HepG2 (cell line): ENCODE measurements at regions not wholly inside any gene's neighbourhood (a gene's known extent, or its start where the extent isn't known, plus 50 kb on each side); places are given as distances from the start of the nearest gene placed in this dataset.

Experiments used
- ATAC-seq: fragments of 200-7000 bp; cut with Tn5 transposase; 3 replicates; pipeline ENCODE4 v1.9.1; 2020; ENCODE audit warnings: mild to moderate bottlenecking, moderate library complexity
- BruUV-seq: library from RNA; stranded (reverse); fragments of 400-500 nt; replicated peaks from 2 replicates; lab custom pipeline; 2021; lab: Mats Ljungman, UMichigan
- CTCF ChIA-PET: fragments of 300-600 bp; formaldehyde crosslinking; extraction: SDS; loops from one replicate; lab custom pipeline; 2021; ENCODE audit warnings: low total read pairs, inconsistent platforms, low intra/inter-chr PET ratio; lab: Yijun Ruan, JAX
- POLR2A ChIA-PET: fragments of 350-600 bp; sonication (Branson Sonifier 250); formaldehyde crosslinking; loops from one replicate; lab custom pipeline; 2020; ENCODE audit warnings: antibody characterized with exemption, inconsistent platforms; lab: Yijun Ruan, JAX
- DNase-seq: peaks from one replicate; pipeline ENCODE4 v3.0.0-alpha.2; 2015; ENCODE audit warnings: low spot score
- FAIRE-seq: peaks from 3 replicates; lab custom pipeline; 2011; peaks lifted over from hg19 to GRCh38; lab: Jason Lieb, UNC
- H2AFZ ChIP-seq: one replicate; pipeline ENCODE4 v1.6.1; 2011; ENCODE audit warnings: low read length, inconsistent platforms
- H3K27ac ChIP-seq: fragments of 300-600 bp; 3 replicates; pipeline ENCODE4 v1.8.0; 2011; ENCODE audit warnings: mixed run types, mild to moderate bottlenecking, mixed read lengths, low read length, inconsistent platforms; ENCODE audit not compliant: insufficient read depth; ENCODE audit errors: extremely low read length
- H3K27me3 ChIP-seq, 2 experiments: fragments of 200-600 bp in 1 of 2; 2 replicates in 1 of 2; 3 replicates in 1 of 2; pipeline versions ENCODE4 v1.6.0 to v1.8.0; 2011; ENCODE audit warnings: low read length in 2 of 2, mild to moderate bottlenecking in 2 of 2, moderate library complexity in 2 of 2, inconsistent platforms in 1 of 2; ENCODE audit not compliant: insufficient read depth in 2 of 2, control insufficient read depth in 1 of 2
- H3K36me3 ChIP-seq, 2 experiments: fragments of 200-600 bp in 1 of 2; replicated peaks in 1 of 2; 2 replicates in 1 of 2; 3 replicates in 1 of 2; pipeline versions ENCODE4 v1.5.1 to v1.8.0; 2011; ENCODE audit warnings: low read length in 2 of 2, inconsistent platforms in 1 of 2; ENCODE audit not compliant: insufficient read depth in 2 of 2, control insufficient read depth in 1 of 2
- H3K4me1 ChIP-seq: 2 replicates; pipeline ENCODE4 v1.5.1; 2012; ENCODE audit warnings: low read length, inconsistent platforms; ENCODE audit not compliant: insufficient read depth
- H3K4me2 ChIP-seq: 2 replicates; pipeline ENCODE4 v1.6.0; 2011; ENCODE audit warnings: low read depth, low read length, inconsistent platforms
- H3K4me3 ChIP-seq, 3 experiments: fragments of 200-600 bp in 1 of 3; sonication (generic), shearing (Covaris generic) in 1 of 3; replicated peaks in 1 of 3; 2 replicates each; pipeline ENCODE4 v1.5.1; 2011 to 2016; ENCODE audit warnings: low read length in 3 of 3, inconsistent platforms in 2 of 3, low read depth in 2 of 3, mild to moderate bottlenecking in 2 of 3, control low read depth in 1 of 3, mixed read lengths in 1 of 3; ENCODE audit not compliant: insufficient read depth in 1 of 3
- H3K79me2 ChIP-seq: one replicate; pipeline ENCODE4 v1.6.1; 2011; ENCODE audit warnings: low read length, inconsistent platforms; ENCODE audit not compliant: insufficient read depth
- H3K9ac ChIP-seq: 2 replicates; pipeline ENCODE4 v1.6.0; 2011; ENCODE audit warnings: mild to moderate bottlenecking, low read depth, low read length, inconsistent platforms; ENCODE audit not compliant: insufficient read depth
- H3K9me3 ChIP-seq: 2 replicates; pipeline ENCODE4 v1.5.1; 2012; ENCODE audit warnings: mild to moderate bottlenecking, low read length
- H4K20me1 ChIP-seq: 2 replicates; pipeline ENCODE4 v1.6.0; 2011; ENCODE audit warnings: inconsistent platforms, mild to moderate bottlenecking, low read length, moderate library complexity; ENCODE audit not compliant: insufficient read depth
- CBX1 ChIP-seq: IDR thresholded peaks from one replicate; pipeline ENCODE4 v1.6.1; 2016; ENCODE audit warnings: antibody characterized with exemption, low read depth
- HIVEP1 ChIP-seq: sonication (generic); formaldehyde crosslinking; IDR thresholded peaks from 2 replicates; pipeline ENCODE4 v1.4.0; 2020; ENCODE audit warnings: mild to moderate bottlenecking, missing genetic modification reagents
- KMT2A ChIP-seq: sonication (generic); formaldehyde crosslinking; IDR thresholded peaks from 2 replicates; pipeline ENCODE4 v1.4.0; 2020; ENCODE audit warnings: missing genetic modification reagents
- NFE2L2 ChIP-seq: fragments of 150-350 bp; IDR thresholded peaks from 2 replicates; pipeline ENCODE4 v1.6.1; 2014; ENCODE audit warnings: low read length
- RBM22 ChIP-seq: fragments of 200-400 bp; formaldehyde crosslinking; optimal IDR thresholded peaks from 2 replicates; pipeline ENCODE3; 2017; ENCODE audit warnings: mild to moderate bottlenecking, low read length, moderate library complexity
- RERE ChIP-seq: IDR thresholded peaks from 2 replicates; pipeline ENCODE4 v1.6.1; 2016; ENCODE audit warnings: low read depth, missing genetic modification reagents, missing compliant biosample characterization
- SMAD3 ChIP-seq: sonication (generic); formaldehyde crosslinking; IDR thresholded peaks from 2 replicates; pipeline ENCODE4 v1.4.0; 2020; ENCODE audit warnings: missing genetic modification reagents
- SMYD3 ChIP-seq: sonication (generic); formaldehyde crosslinking; IDR thresholded peaks from 2 replicates; pipeline ENCODE4 v1.8.1; 2023; ENCODE audit warnings: mild to moderate bottlenecking, missing genetic modification reagents
- SP4 ChIP-seq: sonication (generic); formaldehyde crosslinking; IDR thresholded peaks from 2 replicates; pipeline ENCODE4 v1.8.1; 2023; ENCODE audit warnings: mild to moderate bottlenecking, missing genetic modification reagents
- WIZ ChIP-seq: sonication (generic); formaldehyde crosslinking; IDR thresholded peaks from 2 replicates; pipeline ENCODE4 v1.5.1; 2020; ENCODE audit warnings: mild to moderate bottlenecking, missing genetic modification reagents
- ZIK1 ChIP-seq: sonication (generic); formaldehyde crosslinking; IDR thresholded peaks from 2 replicates; pipeline ENCODE4 v1.5.0; 2020; ENCODE audit warnings: mild to moderate bottlenecking, low read depth, missing genetic modification reagents, borderline replicate concordance
- ZNF24 ChIP-seq: fragments of 450-650 bp; IDR thresholded peaks from 2 replicates; pipeline ENCODE4 v1.6.1; 2017; ENCODE audit warnings: antibody characterized with exemption, mild to moderate bottlenecking
- ZNF333 ChIP-seq: sonication (generic); formaldehyde crosslinking; IDR thresholded peaks from 2 replicates; pipeline ENCODE4 v1.4.0; 2020; ENCODE audit warnings: mild to moderate bottlenecking, missing genetic modification reagents, borderline replicate concordance
- ZNF468 ChIP-seq: sonication (generic); formaldehyde crosslinking; IDR thresholded peaks from 2 replicates; pipeline ENCODE4 v1.8.0; 2022; ENCODE audit warnings: mild to moderate bottlenecking, moderate library complexity, missing genetic modification reagents
- ZSCAN20 ChIP-seq: sonication (generic); formaldehyde crosslinking; IDR thresholded peaks from 2 replicates; pipeline ENCODE4 v1.4.0; 2020; ENCODE audit warnings: missing genetic modification reagents, mild to moderate bottlenecking, borderline replicate concordance
- WGBS: methylation state at CpG from one replicate; pipeline ENCODE4 v1.1.6; 2017; ENCODE audit warnings: low lambda C conversion rate; 5-methylcytosine and 5-hydroxymethylcytosine counted together
- in situ Hi-C: cut with HindIII; loops from 2 replicates; pipeline ENCODE4 v1.10.0; 2017; ENCODE audit warnings: low pct_unique_long_range_greater_than_20kb; ENCODE audit not compliant: extremely low pct_ligation_motif_present
- intact Hi-C: fragments of 100-400 bp; cut with micrococcal nuclease; formaldehyde crosslinking; loops from one replicate; pipeline ENCODE4 v1.10.0; 2022; ENCODE audit not compliant: unreplicated experiment
- TF ChIP-seq, protein P1 (sequence below): sonication (generic); formaldehyde crosslinking; IDR thresholded peaks from 2 replicates; pipeline ENCODE4 v1.9.0; 2021; ENCODE audit warnings: missing genetic modification reagents, mild to moderate bottlenecking, borderline replicate concordance
- TF ChIP-seq, protein P2 (sequence below): sonication (generic); formaldehyde crosslinking; IDR thresholded peaks from 2 replicates; pipeline ENCODE4 v1.4.0; 2020; ENCODE audit warnings: missing genetic modification reagents
- TF ChIP-seq, protein P3 (sequence below): sonication (generic); formaldehyde crosslinking; IDR thresholded peaks from 2 replicates; pipeline ENCODE4 v1.4.0; 2020; ENCODE audit warnings: low read depth, mild to moderate bottlenecking, missing genetic modification reagents

DNA sequence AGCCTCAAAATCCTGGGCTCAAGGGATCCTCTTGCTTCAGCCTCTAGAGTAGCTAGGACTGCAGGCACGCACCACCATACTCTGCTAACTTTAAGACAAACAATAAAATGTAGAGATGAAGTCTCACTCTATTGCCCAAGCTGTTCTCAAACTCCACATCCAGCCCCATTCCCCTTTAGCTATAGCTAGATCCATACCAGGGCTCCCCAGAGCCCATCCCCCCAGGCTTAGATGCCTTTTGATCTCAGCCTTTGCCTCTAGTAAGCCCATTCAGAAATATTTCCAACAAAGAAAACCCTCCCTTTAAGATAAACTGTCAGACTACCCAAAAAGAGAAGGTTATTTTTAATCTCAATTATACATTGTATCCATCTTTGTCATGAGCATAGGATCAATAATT is 325.4 kb downstream of the CHRM3 start:
- FAIRE-seq: no peak
- no TSS peak for BruUV-seq
- intact Hi-C loops: no loop called here
- Histone ChIP-seq H3K9me3 (no peaks in the 10 kb centered on the region), H3K9ac (no peak overlapping the region), H3K4me3 (no peak overlapping the region), H3K27me3 (no peaks in the 10 kb centered on the region), H3K36me3 (no peaks in the 10 kb centered on the region), H2AFZ (no peak overlapping the region), H3K27ac (no peak overlapping the region), H3K79me2 (no peaks in the 10 kb centered on the region), H4K20me1 (no peaks in the 10 kb centered on the region), H3K4me1 (no peaks in the 10 kb centered on the region), H3K4me2 (no peak overlapping the region)
- DNase-seq: no peak
- no peak for ATAC-seq
- 14% methylated on average over 1 of the region's 1 CpG for WGBS
- CTCF ChIA-PET: no interaction called here
- in situ Hi-C loops: no loop called here
- POLR2A ChIA-PET: no interaction called here
- TF ChIP-seq, protein P1, sequence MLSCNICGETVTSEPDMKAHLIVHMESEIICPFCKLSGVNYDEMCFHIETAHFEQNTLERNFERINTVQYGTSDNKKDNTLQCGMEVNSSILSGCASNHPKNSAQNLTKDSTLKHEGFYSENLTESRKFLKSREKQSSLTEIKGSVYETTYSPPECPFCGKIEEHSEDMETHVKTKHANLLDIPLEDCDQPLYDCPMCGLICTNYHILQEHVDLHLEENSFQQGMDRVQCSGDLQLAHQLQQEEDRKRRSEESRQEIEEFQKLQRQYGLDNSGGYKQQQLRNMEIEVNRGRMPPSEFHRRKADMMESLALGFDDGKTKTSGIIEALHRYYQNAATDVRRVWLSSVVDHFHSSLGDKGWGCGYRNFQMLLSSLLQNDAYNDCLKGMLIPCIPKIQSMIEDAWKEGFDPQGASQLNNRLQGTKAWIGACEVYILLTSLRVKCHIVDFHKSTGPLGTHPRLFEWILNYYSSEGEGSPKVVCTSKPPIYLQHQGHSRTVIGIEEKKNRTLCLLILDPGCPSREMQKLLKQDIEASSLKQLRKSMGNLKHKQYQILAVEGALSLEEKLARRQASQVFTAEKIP (CRISPR knock-in tag): no peak
- TF ChIP-seq ZNF333 (CRISPR knock-in tag) (no peak), RERE (CRISPR knock-in tag) (no peak), SMYD3 (no peak), CBX1 (no peak), RBM22 (no peak), ZNF468 (CRISPR knock-in tag) (no peak), KMT2A (CRISPR knock-in tag) (no peak), NFE2L2 (no peak), HIVEP1 (CRISPR knock-in tag) (no peak), ZIK1 (CRISPR knock-in tag) (no peak), SP4 (CRISPR knock-in tag) (no peak), ZNF24 (no peak), WIZ (CRISPR knock-in tag) (no peak), SMAD3 (CRISPR knock-in tag) (no peak), ZSCAN20 (CRISPR knock-in tag) (no peak)
- TF ChIP-seq, protein P2, sequence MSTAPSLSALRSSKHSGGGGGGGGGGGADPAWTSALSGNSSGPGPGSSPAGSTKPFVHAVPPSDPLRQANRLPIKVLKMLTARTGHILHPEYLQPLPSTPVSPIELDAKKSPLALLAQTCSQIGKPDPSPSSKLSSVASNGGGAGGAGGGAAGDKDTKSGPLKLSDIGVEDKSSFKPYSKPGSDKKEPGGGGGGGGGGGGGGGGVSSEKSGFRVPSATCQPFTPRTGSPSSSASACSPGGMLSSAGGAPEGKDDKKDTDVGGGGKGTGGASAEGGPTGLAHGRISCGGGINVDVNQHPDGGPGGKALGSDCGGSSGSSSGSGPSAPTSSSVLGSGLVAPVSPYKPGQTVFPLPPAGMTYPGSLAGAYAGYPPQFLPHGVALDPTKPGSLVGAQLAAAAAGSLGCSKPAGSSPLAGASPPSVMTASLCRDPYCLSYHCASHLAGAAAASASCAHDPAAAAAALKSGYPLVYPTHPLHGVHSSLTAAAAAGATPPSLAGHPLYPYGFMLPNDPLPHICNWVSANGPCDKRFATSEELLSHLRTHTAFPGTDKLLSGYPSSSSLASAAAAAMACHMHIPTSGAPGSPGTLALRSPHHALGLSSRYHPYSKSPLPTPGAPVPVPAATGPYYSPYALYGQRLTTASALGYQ: no peak
- TF ChIP-seq, protein P3, sequence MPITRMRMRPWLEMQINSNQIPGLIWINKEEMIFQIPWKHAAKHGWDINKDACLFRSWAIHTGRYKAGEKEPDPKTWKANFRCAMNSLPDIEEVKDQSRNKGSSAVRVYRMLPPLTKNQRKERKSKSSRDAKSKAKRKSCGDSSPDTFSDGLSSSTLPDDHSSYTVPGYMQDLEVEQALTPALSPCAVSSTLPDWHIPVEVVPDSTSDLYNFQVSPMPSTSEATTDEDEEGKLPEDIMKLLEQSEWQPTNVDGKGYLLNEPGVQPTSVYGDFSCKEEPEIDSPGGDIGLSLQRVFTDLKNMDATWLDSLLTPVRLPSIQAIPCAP (CRISPR knock-in tag): no peak
